ENCODE measurements at regions not wholly inside any gene's neighbourhood (a gene's known extent, or its start where the extent isn't known, plus 50 kb on each side); places are given as distances from the start of the nearest gene placed in this dataset.
"Not testable (repeated sequence)": the region's sequence is repeated elsewhere in the genome, so short reads cannot be mapped to it uniquely, and the experiment has no call there.

GRCh38 chr9:73095425-73095824, 56.2 kb upstream of the ANXA1 start:
- no peak for DNase-seq

GRCh38 chr9:73093740-73094379, 57.8 kb upstream of the ANXA1 start:
- DNase-seq = no peak

GRCh38 chr9:73093016-73093739, 58.5 kb upstream of the ANXA1 start:
- DNase-seq = no peak

- no peak for DNase-seq
These were observed 59.8 kb upstream of the ANXA1 start for GRCh38 chr9:73091909-73092308.

- DNase-seq = no peak
These were observed 61.5 kb upstream of the ANXA1 start for GRCh38 chr9:73090214-73090613.

GRCh38 chr9:73089304-73089985, 62.2 kb upstream of the ANXA1 start:
- DNase-seq = no peak

GRCh38 chr9:73087876-73088275, 63.8 kb upstream of the ANXA1 start:
- not testable (repeated sequence) for DNase-seq

GRCh38 chr9:73083519-73083918, 68.1 kb upstream of the ANXA1 start:
- DNase-seq = no peak

- DNase-seq = no peak
These were observed 69.5 kb upstream of the ANXA1 start for GRCh38 chr9:73081979-73082657.

- no peak for DNase-seq
These were observed 71.5 kb upstream of the ANXA1 start for GRCh38 chr9:73080110-73080694.

GRCh38 chr9:73079326-73079725, 72.3 kb upstream of the ANXA1 start:
- DNase-seq = no peak

GRCh38 chr9:73077625-73078030, 74.0 kb upstream of the ANXA1 start:
- DNase-seq = no peak

- DNase-seq = no peak
These were observed 74.7 kb upstream of the ANXA1 start for GRCh38 chr9:73076970-73077369.

GRCh38 chr9:73074176-73074708, 77.4 kb upstream of the ANXA1 start:
- no peak for DNase-seq

GRCh38 chr9:73073337-73074175, 78.1 kb upstream of the ANXA1 start:
- no peak for DNase-seq

- no peak for DNase-seq
These were observed 84.6 kb upstream of the ANXA1 start for GRCh38 chr9:73067074-73067473.

GRCh38 chr9:73065439-73065838, 86.2 kb upstream of the ANXA1 start:
- DNase-seq = no peak

- no peak for DNase-seq
These were observed 87.3 kb upstream of the ANXA1 start for GRCh38 chr9:73064315-73064714.

- no peak for DNase-seq
These were observed 90.5 kb upstream of the ANXA1 start for GRCh38 chr9:73061146-73061545.

- no peak for DNase-seq
These were observed 92.4 kb upstream of the ANXA1 start for GRCh38 chr9:73059247-73059646.

- DNase-seq = no peak
These were observed 95.4 kb upstream of the ANXA1 start for GRCh38 chr9:73056245-73056644.

- no peak for DNase-seq
These were observed 97.6 kb upstream of the ANXA1 start for GRCh38 chr9:73054091-73054490.
